ENCODE measurements at regions not wholly inside any gene's neighbourhood (a gene's known extent, or its start where the extent isn't known, plus 50 kb on each side); places are given as distances from the start of the nearest gene placed in this dataset.
"Not testable (repeated sequence)": the region's sequence is repeated elsewhere in the genome, so short reads cannot be mapped to it uniquely, and the experiment has no call there.

- no peak for DNase-seq
These were observed 798.3 kb downstream of the NXPH1 start for GRCh38 chr7:9231630-9232121.

GRCh38 chr7:9240001-9240400 is 806.6 kb downstream of the NXPH1 start:
- DNase-seq, result no peak

GRCh38 chr7:9241826-9242225 is 808.4 kb downstream of the NXPH1 start:
- no peak for DNase-seq

DNA sequence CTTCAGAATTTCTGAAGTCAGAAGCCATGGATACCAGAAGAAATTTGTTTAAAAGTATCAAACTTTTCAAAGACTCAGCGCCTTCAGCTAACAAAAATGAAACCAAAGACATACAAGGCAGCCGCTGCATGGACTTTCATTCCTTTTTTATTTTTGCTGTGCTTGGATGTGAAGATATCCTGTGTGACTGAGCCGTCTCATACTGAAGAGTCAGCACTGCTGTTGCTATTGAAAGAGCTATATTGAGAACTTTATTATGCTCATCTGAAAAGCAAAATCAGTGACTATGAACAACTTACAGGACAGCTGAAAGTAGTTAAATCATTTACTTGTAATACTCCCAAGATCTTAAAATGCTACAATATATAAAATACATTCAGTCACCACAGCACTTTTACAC is 809.2 kb downstream of the NXPH1 start:
- DNase-seq, result no peak

- DNase-seq, result peak; percentile 34
These were observed 817.5 kb downstream of the NXPH1 start for GRCh38 chr7:9250876-9251275.

- no peak for DNase-seq
These were observed 831.0 kb downstream of the NXPH1 start for GRCh38 chr7:9264395-9264794.

- no peak for DNase-seq
These were observed 846.7 kb downstream of the NXPH1 start for GRCh38 chr7:9280088-9280487.

DNA sequence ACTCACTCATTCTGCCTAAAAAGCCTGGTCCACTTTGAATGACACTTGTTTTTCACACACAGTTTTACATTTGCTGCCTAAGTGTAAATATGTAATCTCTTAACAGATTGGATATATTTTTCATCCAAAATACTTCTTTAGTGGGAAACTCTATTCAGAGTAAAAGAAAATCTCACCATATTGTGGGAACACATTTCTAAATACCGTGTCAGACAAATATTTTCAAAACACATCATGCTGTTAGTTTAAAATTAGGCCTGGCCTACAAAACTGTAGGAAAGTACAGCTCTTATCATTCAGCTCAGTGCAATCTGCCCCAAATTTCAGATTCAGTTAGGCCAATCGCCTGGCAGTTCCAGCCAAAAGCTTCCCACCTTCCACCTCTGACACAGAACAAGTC is 849.8 kb downstream of the NXPH1 start:
- no peak for DNase-seq

DNA sequence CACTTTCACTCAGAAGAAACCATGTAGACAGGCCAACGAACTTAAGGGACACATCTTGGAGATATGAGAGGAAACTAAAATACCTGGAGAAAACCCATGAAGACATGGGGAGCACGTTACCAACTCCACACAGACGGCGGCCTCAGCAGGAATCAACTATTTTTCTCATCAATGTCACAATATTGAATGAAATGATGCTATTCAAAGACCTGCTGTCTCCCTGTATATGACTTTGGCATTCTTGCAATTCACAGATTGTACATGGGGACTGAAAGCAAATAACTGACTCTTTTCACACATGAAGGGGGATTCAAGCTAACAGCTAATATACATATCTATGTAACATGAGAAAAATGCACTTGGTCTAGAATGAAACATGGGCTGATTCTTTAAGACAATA is 869.0 kb downstream of the NXPH1 start:
- no peak for DNase-seq

GRCh38 chr7:9307131-9307530 is 873.7 kb downstream of the NXPH1 start:
- no peak for DNase-seq

DNA sequence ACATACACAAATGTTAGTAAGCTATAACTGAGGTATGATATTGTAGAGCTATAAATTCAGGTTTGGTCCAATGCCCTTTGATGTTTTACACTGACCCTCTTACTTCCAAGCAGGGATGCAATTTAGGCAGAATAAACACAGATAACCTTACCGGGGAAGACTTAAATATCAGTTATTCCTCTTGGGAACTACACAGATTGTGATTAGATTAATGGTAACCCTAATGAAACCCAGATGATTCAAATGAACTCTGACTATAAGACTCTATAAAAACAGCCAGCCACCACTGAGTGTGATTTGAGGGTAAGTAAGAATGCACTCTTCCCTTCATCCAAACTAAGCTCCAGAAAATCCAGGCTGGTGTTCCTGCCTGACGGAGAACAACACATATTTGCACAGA is 891.1 kb downstream of the NXPH1 start:
- DNase-seq, result no peak

DNA sequence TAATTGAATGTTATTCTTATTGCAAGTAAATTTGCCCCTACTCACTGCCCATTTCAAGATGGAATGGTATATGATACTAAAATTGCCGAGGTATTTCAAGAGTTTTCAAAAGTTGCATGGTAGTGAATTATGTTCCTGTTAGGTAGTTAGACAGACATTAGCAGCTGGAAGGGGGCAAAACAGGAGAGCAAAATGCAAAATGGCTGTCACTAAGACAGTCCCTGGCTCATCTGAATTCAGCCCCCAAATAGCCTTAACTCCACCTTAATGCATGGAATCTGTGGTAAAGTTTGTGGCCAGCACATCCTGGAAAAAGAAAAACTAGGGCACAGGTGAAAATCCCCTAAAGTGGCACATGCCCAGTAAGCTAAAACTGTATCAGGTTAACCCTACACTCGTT is 894.9 kb downstream of the NXPH1 start:
- no peak for DNase-seq

- no peak for DNase-seq
These were observed 916.2 kb downstream of the NXPH1 start for GRCh38 chr7:9349625-9350024.

DNA sequence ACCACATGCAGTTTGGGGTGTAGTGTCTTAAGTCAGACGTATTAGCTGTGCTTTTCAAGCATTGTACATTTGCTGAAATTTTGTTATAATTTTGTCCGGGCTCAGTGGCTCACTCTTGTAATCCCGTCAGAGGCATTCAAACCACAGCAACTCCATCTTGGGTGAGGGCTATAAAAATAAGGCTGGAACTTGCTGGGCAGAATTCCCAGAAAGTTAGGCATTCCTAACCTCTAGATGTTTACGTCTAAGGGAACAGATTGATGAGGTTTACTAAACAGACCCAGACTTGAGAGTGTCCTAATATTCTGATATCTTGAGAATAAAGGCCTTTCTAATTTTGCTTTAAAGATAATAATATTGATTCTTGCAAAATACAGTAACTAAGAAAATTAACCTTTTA is 957.8 kb downstream of the NXPH1 start:
- DNase-seq, result no peak

DNA sequence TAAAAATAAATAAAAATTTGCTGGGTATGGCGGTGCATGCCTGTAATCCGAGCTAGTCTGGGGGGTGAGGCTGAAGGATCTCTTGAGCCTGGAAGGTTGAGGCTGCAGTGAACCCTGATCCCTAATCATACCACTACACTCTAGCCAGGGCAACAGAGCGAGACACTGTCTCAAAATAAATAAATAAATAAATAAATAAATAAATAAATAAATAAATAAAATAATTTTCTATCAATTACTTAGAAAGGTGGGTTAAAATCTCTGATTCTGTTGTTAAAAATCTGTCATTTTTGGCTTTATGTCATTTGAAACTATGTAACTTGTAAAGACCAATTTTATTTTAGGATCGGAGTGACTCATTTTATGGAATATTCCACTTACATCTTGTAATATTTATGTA is 958.6 kb downstream of the NXPH1 start:
- DNase-seq, result no peak

DNA sequence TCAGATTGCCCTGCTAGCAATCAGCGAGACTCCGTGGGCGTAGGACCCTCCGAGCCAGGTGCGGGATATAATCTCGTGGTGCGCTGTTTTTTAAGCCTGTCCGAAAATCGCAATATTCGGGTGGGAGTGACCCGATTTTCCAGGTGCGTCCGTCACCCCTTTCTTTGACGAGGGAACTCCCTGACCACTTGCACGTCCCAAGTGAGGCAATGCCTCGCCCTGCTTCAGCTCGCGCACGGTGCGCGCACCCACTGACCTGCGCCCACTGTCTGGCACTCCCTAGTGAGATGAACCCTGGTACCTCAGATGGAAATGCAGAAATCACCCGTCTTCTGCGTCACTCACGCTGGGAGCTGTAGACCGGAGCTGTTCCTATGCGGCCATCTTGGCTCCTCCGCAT is 971.0 kb downstream of the NXPH1 start:
- not testable (repeated sequence) for DNase-seq

DNA sequence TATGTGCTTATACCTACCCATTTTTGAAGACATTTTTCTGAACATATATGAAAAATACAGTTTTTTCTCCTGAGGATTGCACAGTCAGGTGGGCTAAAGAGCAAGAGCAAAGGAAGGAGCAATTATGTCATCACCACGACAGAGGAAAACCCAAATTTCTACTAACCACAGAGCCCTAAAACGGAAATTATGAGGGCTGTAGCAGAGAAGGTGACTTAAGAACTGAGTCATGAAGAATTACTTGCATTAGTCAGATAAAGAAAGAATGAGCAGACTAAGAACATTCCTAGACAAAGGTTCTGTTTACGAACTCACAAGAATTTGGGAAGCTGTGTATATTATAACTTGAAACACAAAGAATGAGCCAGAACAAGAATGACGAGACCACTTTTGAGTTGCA is 974.4 kb downstream of the NXPH1 start:
- no peak for DNase-seq

DNA sequence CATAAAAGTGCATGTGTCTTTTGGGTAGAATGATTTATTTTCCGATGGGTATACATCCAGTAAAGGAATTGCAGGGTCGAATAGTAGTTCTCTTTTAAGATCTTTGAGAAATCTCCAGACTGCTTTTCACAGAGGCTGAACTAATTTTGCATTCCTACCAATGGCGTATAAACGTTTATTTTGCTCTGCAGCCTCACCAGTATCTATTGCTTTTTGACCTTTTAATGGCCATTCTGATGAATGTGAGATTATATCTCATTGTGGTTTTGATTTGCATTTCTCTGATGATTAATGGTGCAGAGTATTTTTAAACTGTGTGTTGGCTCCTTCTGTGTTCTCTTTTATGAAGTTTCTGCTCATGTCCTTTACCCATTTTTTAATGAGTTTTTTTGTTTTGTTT is 1020.1 kb downstream of the NXPH1 start:
- DNase-seq, result no peak

DNA sequence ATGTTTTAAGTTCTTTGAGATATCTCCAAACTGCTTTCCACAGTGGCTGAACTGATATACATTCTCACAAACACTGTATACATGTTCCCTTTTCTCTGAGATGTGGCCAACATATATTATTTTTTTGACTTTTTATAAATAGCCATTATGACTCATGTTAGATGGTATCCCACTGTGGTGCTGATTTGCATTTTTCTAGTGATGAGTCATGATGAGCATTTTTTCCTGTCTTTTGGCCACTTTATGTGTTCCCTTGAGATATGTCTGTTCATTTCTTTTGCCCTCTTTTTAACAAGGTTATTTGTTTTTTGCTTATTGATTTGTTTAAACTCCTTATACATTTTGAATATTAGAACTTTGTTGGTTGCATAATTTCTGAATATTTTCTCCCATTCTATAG is 1055.1 kb downstream of the NXPH1 start:
- no peak for DNase-seq

GRCh38 chr7:9498303-9498702 is 1064.9 kb downstream of the NXPH1 start:
- DNase-seq, result no peak

DNA sequence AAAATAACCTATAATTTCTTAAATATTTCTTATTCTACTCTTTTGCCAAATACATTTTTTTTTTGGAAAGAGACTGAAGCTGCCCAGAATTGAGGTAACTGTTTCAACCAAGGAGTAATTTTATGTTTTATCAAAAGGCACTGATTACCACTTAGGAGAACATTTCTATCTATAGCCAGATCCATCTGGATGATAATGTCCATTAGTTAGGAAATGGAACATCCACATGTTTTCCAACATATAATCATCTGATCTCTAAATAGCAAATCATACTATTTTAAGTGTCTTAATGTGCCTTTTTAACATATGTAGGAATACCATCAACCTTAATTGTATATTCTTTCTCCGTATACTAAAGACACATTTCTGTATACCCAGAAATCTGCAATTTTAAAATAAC is 1068.9 kb downstream of the NXPH1 start:
- DNase-seq, result no peak

- no peak for DNase-seq
These were observed 1071.3 kb downstream of the NXPH1 start for GRCh38 chr7:9504678-9505077.

GRCh38 chr7:9505516-9505915 is 1072.1 kb downstream of the NXPH1 start:
- DNase-seq, result no peak

- peak; percentile 39 for DNase-seq
These were observed 1073.9 kb downstream of the NXPH1 start for GRCh38 chr7:9507290-9507689.

- DNase-seq, result no peak
These were observed 1083.3 kb downstream of the NXPH1 start for GRCh38 chr7:9516662-9517061.

DNA sequence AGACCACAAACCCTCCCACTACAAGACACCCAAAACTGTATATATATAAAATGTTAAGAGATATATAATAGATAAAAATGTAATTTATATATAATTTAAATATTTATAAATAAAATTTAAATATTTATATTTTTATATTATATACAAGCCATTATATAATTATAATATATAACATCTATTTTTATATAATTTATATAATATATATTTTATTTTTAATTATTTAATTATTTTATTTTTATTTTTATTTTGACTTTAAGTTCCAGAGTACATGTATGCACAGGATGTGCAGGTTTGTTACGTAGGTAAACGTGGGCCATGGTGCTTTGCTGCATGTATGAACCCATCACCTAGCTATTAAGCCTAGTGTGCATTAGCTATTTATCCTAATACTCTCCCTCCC is 1090.2 kb downstream of the NXPH1 start:
- DNase-seq, result no peak

All from left hindlimb (tissue), 1 donor.